Thyroid gland (tissue), 4 donors: ENCODE measurements at regions not wholly inside any gene's neighbourhood (a gene's known extent, or its start where the extent isn't known, plus 50 kb on each side); places are given as distances from the start of the nearest gene placed in this dataset.

Experiments
- DNase-seq, 2 donors: peaks; one replicate each; pipeline ENCODE4 v3.0.0-alpha.2; 2019
- H3K27ac ChIP-seq, 3 donors: fragments of 200-600 bp; sonication (generic); 1 replicate in 2 of 3; 2 replicates in 1 of 3; pipeline ENCODE4 v1.5.1; 2016 to 2019; ENCODE audit warnings: mild to moderate bottlenecking in 1 of 3, moderate library complexity in 1 of 3
- H3K27me3 ChIP-seq: fragments of 200-600 bp; sonication (generic); one replicate; pipeline ENCODE4 v1.5.1; 2019
- H3K36me3 ChIP-seq, 2 donors: fragments of 200-600 bp; sonication (generic); one replicate each; pipeline ENCODE4 v1.5.1; 2016 to 2019
- H3K4me1 ChIP-seq, 2 donors: fragments of 200-600 bp; sonication (generic); one replicate each; pipeline ENCODE4 v1.5.1; 2017 to 2019
- H3K4me3 ChIP-seq, 3 donors: fragments of 200-600 bp; sonication (generic); replicated peaks in 1 of 3; 1 replicate in 2 of 3; 2 replicates in 1 of 3; pipeline ENCODE4 v1.5.1; 2016; ENCODE audit warnings: mild to moderate bottlenecking in 1 of 3
- H3K9me3 ChIP-seq: fragments of 200-600 bp; sonication (generic); one replicate; pipeline ENCODE4 v1.5.1; 2017
- CTCF ChIP-seq, 6 experiments: fragments of 200-600 bp in 3 of 6; fragments of 450-650 bp in 3 of 6; sonication (generic) in 3 of 6; IDR thresholded peaks; one replicate each; pipeline ENCODE4 v1.5.1; 2016 to 2019; ENCODE audit warnings: antibody characterized with exemption in 6 of 6, mild to moderate bottlenecking in 2 of 6, inconsistent platforms in 1 of 6, moderate library complexity in 1 of 6
- POLR2A ChIP-seq, 2 donors: fragments of 450-650 bp; IDR thresholded peaks; one replicate each; pipeline ENCODE4 v1.6.1; 2017; ENCODE audit warnings: antibody characterized with exemption in 2 of 2, mild to moderate bottlenecking in 2 of 2, moderate library complexity in 1 of 2
- WGBS, 2 donors: methylation state at CpG; one replicate each; pipeline ENCODE4 v1.1.5; 2017; 5-methylcytosine and 5-hydroxymethylcytosine counted together
- intact Hi-C: fragments of 100-400 bp; cut with DNase I; formaldehyde crosslinking; loops from one replicate; pipeline ENCODE4 v1.15.1; 2023

GRCh38 chr12:59839514-59839913 lies 243.7 kb downstream of the SLC16A7 start:
- Histone ChIP-seq H3K4me1 (no peaks in the 10 kb centered on the region), H3K36me3 (no peaks in the 10 kb centered on the region), H3K27me3 (no peaks in the 10 kb centered on the region), H3K9me3 (no peaks in the 10 kb centered on the region), H3K27ac (no peak overlapping the region), H3K4me3 (no peak overlapping the region)
- 66% methylated on average over 1 of the region's 1 CpG for WGBS, 2 donors
- no peak for DNase-seq
- intact Hi-C loops = no loop called here
- no peak for TF ChIP-seq POLR2A (IDR thresholded peaks at IDR 0.05)
- TF ChIP-seq CTCF (IDR thresholded peaks at IDR 0.05) = no peak

- TF ChIP-seq CTCF (IDR thresholded peaks at IDR 0.05) (no peak), POLR2A (IDR thresholded peaks at IDR 0.05) (no peak)
- no peak overlapping the region for H3K4me3 ChIP-seq
- DNase-seq = no peak
- WGBS, 2 donors = 81 to 84% methylated on average over 3 of the region's 3 CpGs
- intact Hi-C loops = no loop called here
- H3K27me3 ChIP-seq = no peaks in the 10 kb centered on the region
- no peaks in the 10 kb centered on the region for H3K4me1 ChIP-seq
- H3K36me3 ChIP-seq = no peaks in the 10 kb centered on the region
- H3K27ac ChIP-seq = no peak overlapping the region
- H3K9me3 ChIP-seq = no peaks in the 10 kb centered on the region
Measured at GRCh38 chr12:59843260-59843843, 247.5 kb downstream of the SLC16A7 start.

- Histone ChIP-seq H3K4me1 (no peaks in the 10 kb centered on the region), H3K27me3 (no peaks in the 10 kb centered on the region), H3K36me3 (no peaks in the 10 kb centered on the region), H3K27ac (no peak overlapping the region), H3K9me3 (no peaks in the 10 kb centered on the region), H3K4me3 (no peak overlapping the region)
- TF ChIP-seq CTCF (IDR thresholded peaks at IDR 0.05) = no peak
- no peak for TF ChIP-seq POLR2A (IDR thresholded peaks at IDR 0.05)
- no peak for DNase-seq
- intact Hi-C loops = no loop called here
Measured at GRCh38 chr12:59844750-59845149, 248.9 kb downstream of the SLC16A7 start.

GRCh38 chr12:59845293-59845692 lies 249.5 kb downstream of the SLC16A7 start:
- Histone ChIP-seq H3K27me3 (no peaks in the 10 kb centered on the region), H3K36me3 (no peaks in the 10 kb centered on the region), H3K27ac (no peak overlapping the region), H3K4me1 (no peaks in the 10 kb centered on the region), H3K9me3 (no peaks in the 10 kb centered on the region), H3K4me3 (no peak overlapping the region)
- no peak for DNase-seq
- TF ChIP-seq POLR2A (IDR thresholded peaks at IDR 0.05) = no peak
- no peak for TF ChIP-seq CTCF (IDR thresholded peaks at IDR 0.05)
- WGBS, 2 donors = 85 to 94% methylated on average over 1 of the region's 1 CpG
- intact Hi-C loops = no loop called here

GRCh38 chr12:59847127-59847526 lies 251.3 kb downstream of the SLC16A7 start:
- intact Hi-C loops = no loop called here

More at GRCh38 chr12:59847127-59847526, 251.3 kb downstream of the SLC16A7 start:
- Histone ChIP-seq H3K27me3 (no peaks in the 10 kb centered on the region), H3K27ac (no peak overlapping the region), H3K36me3 (no peaks in the 10 kb centered on the region), H3K4me1 (no peaks in the 10 kb centered on the region), H3K9me3 (no peaks in the 10 kb centered on the region), H3K4me3 (no peak overlapping the region)
- no peak for DNase-seq
- TF ChIP-seq POLR2A (IDR thresholded peaks at IDR 0.05) (no peak), CTCF (IDR thresholded peaks at IDR 0.05) (no peak)
